ENCODE measurements at regions not wholly inside any gene's neighbourhood (a gene's known extent, or its start where the extent isn't known, plus 50 kb on each side); places are given as distances from the start of the nearest gene placed in this dataset.

DNA sequence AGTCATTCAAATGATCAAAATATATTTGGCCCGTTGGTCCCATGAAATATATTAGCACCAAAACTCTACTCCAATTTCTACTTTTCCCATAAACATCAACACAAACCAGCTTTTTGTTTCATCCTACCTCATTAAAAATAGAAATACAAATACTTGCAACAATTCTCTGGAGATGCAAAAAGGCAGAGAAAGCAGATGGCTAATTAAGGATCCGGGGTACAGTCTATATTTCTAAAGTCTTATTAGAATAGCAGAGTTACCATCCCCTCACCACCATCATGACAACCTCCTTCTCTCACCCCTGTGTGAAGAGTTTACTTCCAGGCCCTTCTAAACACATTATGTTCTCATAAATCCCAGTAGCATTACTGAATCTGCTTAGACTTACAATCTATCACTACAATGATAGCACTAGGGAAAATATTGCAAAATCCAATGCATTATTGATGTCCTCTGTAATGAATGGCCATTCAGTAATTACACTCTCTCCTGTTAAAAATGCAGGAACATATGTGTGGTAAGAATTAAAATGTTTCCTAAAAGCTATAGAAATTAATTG, 133.8 kb downstream of the HHIPL2 start:
- Histone ChIP-seq H3K4me3 (ENCODE audit: low read length in 3 of 3) (no peak overlapping the region), H3K9ac (ENCODE audit: low read length in 3 of 3) (no peak overlapping the region)
- intact Hi-C loops (cut with DNase I): no loop called here

DNA sequence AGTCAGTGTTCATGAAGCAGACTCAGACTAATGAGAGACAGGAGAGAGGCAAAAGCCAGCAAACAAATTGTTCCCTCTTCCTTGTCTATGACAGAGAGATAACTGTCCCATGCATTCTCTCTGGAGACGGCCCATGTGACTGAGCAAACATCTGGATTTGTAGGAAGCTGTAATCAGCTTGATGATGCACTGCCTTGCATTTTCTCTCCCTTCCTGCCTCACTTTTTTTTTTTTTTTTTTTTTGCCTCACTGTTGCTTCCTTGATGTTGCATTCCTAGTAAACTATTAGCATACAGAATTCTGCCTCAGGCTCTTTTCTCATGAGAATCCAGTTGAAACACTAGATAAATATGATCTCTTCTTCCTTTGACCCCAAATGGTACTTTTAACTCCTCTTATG, 134.5 kb downstream of the HHIPL2 start:
- Histone ChIP-seq H3K36me3 (ENCODE audit: control insufficient read depth in 2 of 3, insufficient read depth in 3 of 3, low read length in 3 of 3) (no peaks in the 10 kb centered on the region), H3K4me1 (ENCODE audit: control insufficient read depth in 2 of 3, insufficient read depth in 2 of 3, low read depth in 1 of 3, low read length in 3 of 3) (no peaks in the 10 kb centered on the region), H3K27ac (ENCODE audit: low read depth in 2 of 2, low read length in 2 of 2) (no peak overlapping the region), H3K9me3 (ENCODE audit: control insufficient read depth in 2 of 3, insufficient read depth in 1 of 3, low read length in 3 of 3) (no peaks in the 10 kb centered on the region), H3K27me3 (ENCODE audit: control insufficient read depth, insufficient read depth, low read length) (no peaks in the 10 kb centered on the region), H3K4me3 (ENCODE audit: low read length in 3 of 3) (no peak overlapping the region), H3K9ac (ENCODE audit: low read length in 3 of 3) (no peak overlapping the region)
- no peak for DNase-seq
- TF ChIP-seq, protein P1, sequence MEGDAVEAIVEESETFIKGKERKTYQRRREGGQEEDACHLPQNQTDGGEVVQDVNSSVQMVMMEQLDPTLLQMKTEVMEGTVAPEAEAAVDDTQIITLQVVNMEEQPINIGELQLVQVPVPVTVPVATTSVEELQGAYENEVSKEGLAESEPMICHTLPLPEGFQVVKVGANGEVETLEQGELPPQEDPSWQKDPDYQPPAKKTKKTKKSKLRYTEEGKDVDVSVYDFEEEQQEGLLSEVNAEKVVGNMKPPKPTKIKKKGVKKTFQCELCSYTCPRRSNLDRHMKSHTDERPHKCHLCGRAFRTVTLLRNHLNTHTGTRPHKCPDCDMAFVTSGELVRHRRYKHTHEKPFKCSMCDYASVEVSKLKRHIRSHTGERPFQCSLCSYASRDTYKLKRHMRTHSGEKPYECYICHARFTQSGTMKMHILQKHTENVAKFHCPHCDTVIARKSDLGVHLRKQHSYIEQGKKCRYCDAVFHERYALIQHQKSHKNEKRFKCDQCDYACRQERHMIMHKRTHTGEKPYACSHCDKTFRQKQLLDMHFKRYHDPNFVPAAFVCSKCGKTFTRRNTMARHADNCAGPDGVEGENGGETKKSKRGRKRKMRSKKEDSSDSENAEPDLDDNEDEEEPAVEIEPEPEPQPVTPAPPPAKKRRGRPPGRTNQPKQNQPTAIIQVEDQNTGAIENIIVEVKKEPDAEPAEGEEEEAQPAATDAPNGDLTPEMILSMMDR (IDR thresholded peaks at IDR 0.05; ENCODE audit: borderline replicate concordance, extremely low read depth, insufficient read depth): no peak
- intact Hi-C loops (cut with DNase I): no loop called here
- no peak for FAIRE-seq

More for the DNA sequence above, 133.8 kb downstream of the HHIPL2 start:
- Histone ChIP-seq H3K9me3 (ENCODE audit: control insufficient read depth in 2 of 3, insufficient read depth in 1 of 3, low read length in 3 of 3) (no peaks in the 10 kb centered on the region), H3K4me1 (ENCODE audit: control insufficient read depth in 2 of 3, insufficient read depth in 2 of 3, low read depth in 1 of 3, low read length in 3 of 3) (no peaks in the 10 kb centered on the region), H3K27ac (ENCODE audit: low read depth in 2 of 2, low read length in 2 of 2) (no peak overlapping the region), H3K36me3 (ENCODE audit: control insufficient read depth in 2 of 3, insufficient read depth in 3 of 3, low read length in 3 of 3) (no peaks in the 10 kb centered on the region), H3K27me3 (ENCODE audit: control insufficient read depth, insufficient read depth, low read length) (no peaks in the 10 kb centered on the region)
- FAIRE-seq (no peak), DNase-seq (no peak)
- TF ChIP-seq, protein P1 (IDR thresholded peaks at IDR 0.05; ENCODE audit: borderline replicate concordance, extremely low read depth, insufficient read depth): no peak

DNA sequence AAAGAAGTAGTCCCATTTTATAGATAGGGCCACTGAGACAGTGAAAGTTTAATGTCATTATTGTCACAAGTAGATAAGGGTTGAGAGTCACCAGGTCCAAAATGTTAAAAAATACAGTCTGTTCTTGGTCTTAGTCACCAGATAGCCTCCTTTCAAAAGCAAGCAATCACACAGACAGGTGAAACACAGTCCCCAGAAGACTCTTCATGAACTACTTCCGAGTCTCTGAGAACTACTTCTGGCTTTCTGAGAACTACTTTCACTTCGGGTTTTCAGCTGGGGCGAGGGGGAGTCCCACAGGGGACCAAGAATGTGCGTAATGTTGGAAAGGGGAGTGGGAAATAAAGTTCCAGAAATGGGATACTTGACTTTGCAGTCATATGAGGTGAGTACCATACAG, 143.2 kb downstream of the HHIPL2 start:
- Histone ChIP-seq H3K9me3 (ENCODE audit: control insufficient read depth in 2 of 3, insufficient read depth in 1 of 3, low read length in 3 of 3) (no peaks in the 10 kb centered on the region), H3K36me3 (ENCODE audit: control insufficient read depth in 2 of 3, insufficient read depth in 3 of 3, low read length in 3 of 3) (no peaks in the 10 kb centered on the region), H3K4me3 (ENCODE audit: low read length in 3 of 3) (no peak overlapping the region), H3K27me3 (ENCODE audit: control insufficient read depth, insufficient read depth, low read length) (no peaks in the 10 kb centered on the region), H3K4me1 (ENCODE audit: control insufficient read depth in 2 of 3, insufficient read depth in 2 of 3, low read depth in 1 of 3, low read length in 3 of 3) (no peaks in the 10 kb centered on the region), H3K9ac (ENCODE audit: low read length in 3 of 3) (no peak overlapping the region), H3K27ac (ENCODE audit: low read depth in 2 of 2, low read length in 2 of 2) (no peak overlapping the region)
- TF ChIP-seq, protein P1 (IDR thresholded peaks at IDR 0.05; ENCODE audit: borderline replicate concordance, extremely low read depth, insufficient read depth): no peak
- FAIRE-seq: no peak
- intact Hi-C loops (cut with DNase I): no loop called here
- no peak for DNase-seq

DNA sequence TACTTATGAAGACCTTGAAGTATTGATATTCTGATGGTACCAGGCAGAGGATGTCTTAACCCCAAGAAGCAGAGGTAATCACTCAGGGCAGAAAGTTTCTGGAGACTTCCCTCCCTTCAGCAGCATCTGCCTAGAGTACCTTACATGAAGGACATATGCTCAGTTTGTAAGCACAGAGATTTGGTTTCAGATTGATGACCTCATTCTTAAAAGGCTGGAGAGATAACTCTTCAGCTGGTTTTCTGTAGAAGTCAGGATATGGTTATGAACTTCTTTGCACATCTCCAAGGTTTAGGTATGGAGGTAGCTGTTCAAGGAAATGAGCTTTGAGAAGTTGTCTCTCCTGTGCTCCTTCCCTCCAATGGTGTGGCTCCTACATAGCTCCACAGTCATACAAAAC, 148.7 kb downstream of the HHIPL2 start:
- DNase-seq: no peak
- intact Hi-C loops (cut with DNase I): no loop called here
- FAIRE-seq: no peak

More for the DNA sequence above, 148.7 kb downstream of the HHIPL2 start:
- TF ChIP-seq, protein P1 (IDR thresholded peaks at IDR 0.05; ENCODE audit: borderline replicate concordance, extremely low read depth, insufficient read depth): no peak
- no peaks in the 10 kb centered on the region for H3K4me1 ChIP-seq (ENCODE audit: control insufficient read depth in 2 of 3, insufficient read depth in 2 of 3, low read depth in 1 of 3, low read length in 3 of 3)
- H3K27me3 ChIP-seq (ENCODE audit: control insufficient read depth, insufficient read depth, low read length): no peaks in the 10 kb centered on the region
- H3K9me3 ChIP-seq (ENCODE audit: control insufficient read depth in 2 of 3, insufficient read depth in 1 of 3, low read length in 3 of 3): no peaks in the 10 kb centered on the region
- H3K9ac ChIP-seq (ENCODE audit: low read length in 3 of 3): no peak overlapping the region
- H3K4me3 ChIP-seq (ENCODE audit: low read length in 3 of 3): no peak overlapping the region
- H3K27ac ChIP-seq (ENCODE audit: low read depth in 2 of 2, low read length in 2 of 2): no peak overlapping the region
- no peaks in the 10 kb centered on the region for H3K36me3 ChIP-seq (ENCODE audit: control insufficient read depth in 2 of 3, insufficient read depth in 3 of 3, low read length in 3 of 3)
